CD4-positive, alpha-beta T cell treated with Interleukin-2 at 100 ng/mL for 4 hours (primary cell): ENCODE measurements at regions not wholly inside any gene's neighbourhood (a gene's known extent, or its start where the extent isn't known, plus 50 kb on each side); places are given as distances from the start of the nearest gene placed in this dataset.
"Not testable (repeated sequence)": the region's sequence is repeated elsewhere in the genome, so short reads cannot be mapped to it uniquely, and the experiment has no call there.

Source experiments
- DNase-seq: peaks from one replicate; pipeline ENCODE4 v3.0.0-alpha.2; 2020; ENCODE audit warnings: low spot score

- DNase-seq: no peak
Measured at GRCh38 chr13:90889906-90890834, 457.3 kb upstream of the MIR17HG start.

GRCh38 chr13:90891329-90891728, 456.2 kb upstream of the MIR17HG start:
- DNase-seq: no peak

- DNase-seq: not testable (repeated sequence)
Measured at GRCh38 chr13:90893199-90893598, 454.3 kb upstream of the MIR17HG start.

GRCh38 chr13:90896002-90896401, 451.5 kb upstream of the MIR17HG start:
- DNase-seq: no peak

GRCh38 chr13:90898811-90899210, 448.7 kb upstream of the MIR17HG start:
- no peak for DNase-seq

GRCh38 chr13:90899416-90899815, 448.1 kb upstream of the MIR17HG start:
- DNase-seq: no peak

- no peak for DNase-seq
Measured at GRCh38 chr13:90902255-90902654, 445.2 kb upstream of the MIR17HG start.

GRCh38 chr13:90906554-90906953, 440.9 kb upstream of the MIR17HG start:
- DNase-seq: no peak

GRCh38 chr13:90908792-90909191, 438.7 kb upstream of the MIR17HG start:
- no peak for DNase-seq

GRCh38 chr13:90910018-90910639, 437.4 kb upstream of the MIR17HG start:
- no peak for DNase-seq

- no peak for DNase-seq
Measured at GRCh38 chr13:90912247-90912646, 435.2 kb upstream of the MIR17HG start.

GRCh38 chr13:90918536-90918935, 429.0 kb upstream of the MIR17HG start:
- DNase-seq: no peak

GRCh38 chr13:90919153-90919552, 428.3 kb upstream of the MIR17HG start:
- no peak for DNase-seq

GRCh38 chr13:90926459-90926858, 421.0 kb upstream of the MIR17HG start:
- no peak for DNase-seq

- no peak for DNase-seq
Measured at GRCh38 chr13:90928109-90928508, 419.4 kb upstream of the MIR17HG start.

GRCh38 chr13:90933097-90933826, 414.2 kb upstream of the MIR17HG start:
- no peak for DNase-seq

GRCh38 chr13:90934741-90935140, 412.7 kb upstream of the MIR17HG start:
- no peak for DNase-seq

GRCh38 chr13:90938848-90939247, 408.6 kb upstream of the MIR17HG start:
- no peak for DNase-seq

GRCh38 chr13:90943946-90944345, 403.5 kb upstream of the MIR17HG start:
- no peak for DNase-seq

GRCh38 chr13:90945146-90945545, 402.3 kb upstream of the MIR17HG start:
- not testable (repeated sequence) for DNase-seq

GRCh38 chr13:90946125-90946524, 401.4 kb upstream of the MIR17HG start:
- not testable (repeated sequence) for DNase-seq

GRCh38 chr13:90947976-90948375, 399.5 kb upstream of the MIR17HG start:
- no peak for DNase-seq

- no peak for DNase-seq
Measured at GRCh38 chr13:90950160-90950559, 397.3 kb upstream of the MIR17HG start.
